HUES48 (cell line): ENCODE measurements at regions not wholly inside any gene's neighbourhood (a gene's known extent, or its start where the extent isn't known, plus 50 kb on each side); places are given as distances from the start of the nearest gene placed in this dataset.

ENCODE experiments used
- H3K27ac ChIP-seq: one replicate; pipeline ENCODE4 v1.7.0; 2013; ENCODE audit warnings: low read depth, low read length, inconsistent platforms
- H3K27me3 ChIP-seq: 2 replicates; pipeline ENCODE4 v1.6.1; 2013; ENCODE audit warnings: mild to moderate bottlenecking, low read length; ENCODE audit not compliant: control insufficient read depth, insufficient read depth
- H3K36me3 ChIP-seq: 2 replicates; pipeline ENCODE4 v1.6.1; 2013; ENCODE audit warnings: low read length; ENCODE audit not compliant: control insufficient read depth, insufficient read depth
- H3K4me1 ChIP-seq: 2 replicates; pipeline ENCODE4 v1.6.1; 2013; ENCODE audit warnings: mild to moderate bottlenecking, low read length; ENCODE audit not compliant: control insufficient read depth, insufficient read depth
- H3K4me3 ChIP-seq: 2 replicates; pipeline ENCODE4 v1.5.1; 2013; ENCODE audit warnings: mild to moderate bottlenecking, low read depth, low read length
- H3K9ac ChIP-seq: 2 replicates; pipeline ENCODE4 v1.6.1; 2013; ENCODE audit warnings: mild to moderate bottlenecking, low read depth, low read length, moderate library complexity
- H3K9me3 ChIP-seq: 2 replicates; pipeline ENCODE4 v1.6.1; 2013; ENCODE audit warnings: low read length; ENCODE audit not compliant: control insufficient read depth, insufficient read depth

- H3K4me3 ChIP-seq = no peak overlapping the region
- no peak overlapping the region for H3K9ac ChIP-seq
- no peaks in the 10 kb centered on the region for H3K27me3 ChIP-seq
- H3K9me3 ChIP-seq = peaks cover 13% of the 10 kb centered on the region; the same call in 1 of the 2 replicates
- H3K27ac ChIP-seq = no peak overlapping the region
- no peaks in the 10 kb centered on the region for H3K36me3 ChIP-seq
- no peaks in the 10 kb centered on the region for H3K4me1 ChIP-seq
Measured at GRCh38 chr3:147887797-147888196, 478.6 kb downstream of the ZIC1 start.

GRCh38 chr3:147890114-147890513, 480.9 kb downstream of the ZIC1 start:
- Histone ChIP-seq H3K27me3 (no peaks in the 10 kb centered on the region), H3K9ac (no peak overlapping the region), H3K9me3 (no peaks in the 10 kb centered on the region), H3K27ac (no peak overlapping the region), H3K4me1 (no peaks in the 10 kb centered on the region), H3K4me3 (no peak overlapping the region), H3K36me3 (no peaks in the 10 kb centered on the region)

- Histone ChIP-seq H3K4me1 (peaks cover 8% of the 10 kb centered on the region), H3K27ac (no peak overlapping the region), H3K4me3 (no peak overlapping the region), H3K36me3 (no peaks in the 10 kb centered on the region), H3K9ac (no peak overlapping the region), H3K27me3 (no peaks in the 10 kb centered on the region), H3K9me3 (no peaks in the 10 kb centered on the region)
Measured at GRCh38 chr3:147895509-147895908, 486.3 kb downstream of the ZIC1 start.

- H3K9ac ChIP-seq = no peak overlapping the region
- H3K36me3 ChIP-seq = no peaks in the 10 kb centered on the region
- H3K27me3 ChIP-seq = no peaks in the 10 kb centered on the region
- H3K9me3 ChIP-seq = peaks cover 6% of the 10 kb centered on the region
- no peak overlapping the region for H3K4me3 ChIP-seq
- peaks cover 16% of the 10 kb centered on the region for H3K4me1 ChIP-seq
- no peak overlapping the region for H3K27ac ChIP-seq
Measured at GRCh38 chr3:147900851-147901250, 491.7 kb downstream of the ZIC1 start.

- Histone ChIP-seq H3K27ac (no peak overlapping the region), H3K9me3 (peaks cover 6% of the 10 kb centered on the region), H3K27me3 (no peaks in the 10 kb centered on the region), H3K4me1 (peaks cover 8% of the 10 kb centered on the region), H3K36me3 (no peaks in the 10 kb centered on the region), H3K9ac (no peak overlapping the region; the same call in 1 of the 2 replicates), H3K4me3 (no peak overlapping the region)
Measured at GRCh38 chr3:147903026-147903425, 493.9 kb downstream of the ZIC1 start.

GRCh38 chr3:147904421-147904820, 495.3 kb downstream of the ZIC1 start:
- Histone ChIP-seq H3K27me3 (no peaks in the 10 kb centered on the region), H3K9ac (no peak overlapping the region), H3K36me3 (no peaks in the 10 kb centered on the region), H3K4me1 (peaks cover 8% of the 10 kb centered on the region), H3K9me3 (peaks cover 6% of the 10 kb centered on the region), H3K4me3 (no peak overlapping the region), H3K27ac (no peak overlapping the region)

GRCh38 chr3:147906285-147906684, 497.1 kb downstream of the ZIC1 start:
- no peaks in the 10 kb centered on the region for H3K9me3 ChIP-seq
- H3K27me3 ChIP-seq = no peaks in the 10 kb centered on the region
- peaks cover 8% of the 10 kb centered on the region for H3K4me1 ChIP-seq
- no peak overlapping the region for H3K4me3 ChIP-seq
- H3K9ac ChIP-seq = no peak overlapping the region
- H3K27ac ChIP-seq = no peak overlapping the region
- H3K36me3 ChIP-seq = no peaks in the 10 kb centered on the region

GRCh38 chr3:147914532-147914931, 505.4 kb downstream of the ZIC1 start:
- H3K27me3 ChIP-seq = no peaks in the 10 kb centered on the region
- no peaks in the 10 kb centered on the region for H3K4me1 ChIP-seq
- H3K4me3 ChIP-seq = no peak overlapping the region
- no peak overlapping the region for H3K9ac ChIP-seq
- no peak overlapping the region for H3K27ac ChIP-seq
- no peaks in the 10 kb centered on the region for H3K36me3 ChIP-seq
- no peaks in the 10 kb centered on the region for H3K9me3 ChIP-seq

- no peaks in the 10 kb centered on the region for H3K36me3 ChIP-seq
- H3K27ac ChIP-seq = no peak overlapping the region
- H3K4me3 ChIP-seq = no peak overlapping the region
- H3K27me3 ChIP-seq = no peaks in the 10 kb centered on the region
- H3K9ac ChIP-seq = no peak overlapping the region
- H3K9me3 ChIP-seq = no peaks in the 10 kb centered on the region
- no peaks in the 10 kb centered on the region for H3K4me1 ChIP-seq
Measured at GRCh38 chr3:147915057-147915456, 505.9 kb downstream of the ZIC1 start.

- Histone ChIP-seq H3K36me3 (no peaks in the 10 kb centered on the region), H3K4me3 (no peak overlapping the region), H3K4me1 (no peaks in the 10 kb centered on the region)
Measured at GRCh38 chr3:147919496-147919895, 510.3 kb downstream of the ZIC1 start.

GRCh38 chr3:147921051-147921450, 511.9 kb downstream of the ZIC1 start:
- H3K27me3 ChIP-seq = no peaks in the 10 kb centered on the region
- H3K27ac ChIP-seq = no peak overlapping the region
- no peak overlapping the region for H3K9ac ChIP-seq

More at GRCh38 chr3:147919496-147919895, 510.3 kb downstream of the ZIC1 start:
- Histone ChIP-seq H3K27me3 (no peaks in the 10 kb centered on the region), H3K9ac (no peak overlapping the region), H3K27ac (no peak overlapping the region), H3K9me3 (no peaks in the 10 kb centered on the region)

GRCh38 chr3:147924755-147925154, 515.6 kb downstream of the ZIC1 start:
- H3K4me3 ChIP-seq = no peak overlapping the region
- no peaks in the 10 kb centered on the region for H3K4me1 ChIP-seq
- no peaks in the 10 kb centered on the region for H3K36me3 ChIP-seq
- no peak overlapping the region for H3K9ac ChIP-seq
- H3K27me3 ChIP-seq = no peaks in the 10 kb centered on the region
- H3K27ac ChIP-seq = no peak overlapping the region
- no peaks in the 10 kb centered on the region for H3K9me3 ChIP-seq

More at GRCh38 chr3:147921051-147921450, 511.9 kb downstream of the ZIC1 start:
- Histone ChIP-seq H3K9me3 (no peaks in the 10 kb centered on the region), H3K4me3 (no peak overlapping the region), H3K4me1 (no peaks in the 10 kb centered on the region), H3K36me3 (no peaks in the 10 kb centered on the region)
